Globus pallidus (tissue), 1 donor: ENCODE measurements at regions not wholly inside any gene's neighbourhood (a gene's known extent, or its start where the extent isn't known, plus 50 kb on each side); places are given as distances from the start of the nearest gene placed in this dataset.
A peak's percentile ranks its signal among the peaks of the same experiment; 100 is the strongest.
"Not testable (repeated sequence)": the region's sequence is repeated elsewhere in the genome, so short reads cannot be mapped to it uniquely, and the experiment has no call there.

Experiments used
- DNase-seq: peaks from one replicate; pipeline ENCODE4 v3.0.0-alpha.2; 2015; ENCODE audit warnings: low spot score

DNA sequence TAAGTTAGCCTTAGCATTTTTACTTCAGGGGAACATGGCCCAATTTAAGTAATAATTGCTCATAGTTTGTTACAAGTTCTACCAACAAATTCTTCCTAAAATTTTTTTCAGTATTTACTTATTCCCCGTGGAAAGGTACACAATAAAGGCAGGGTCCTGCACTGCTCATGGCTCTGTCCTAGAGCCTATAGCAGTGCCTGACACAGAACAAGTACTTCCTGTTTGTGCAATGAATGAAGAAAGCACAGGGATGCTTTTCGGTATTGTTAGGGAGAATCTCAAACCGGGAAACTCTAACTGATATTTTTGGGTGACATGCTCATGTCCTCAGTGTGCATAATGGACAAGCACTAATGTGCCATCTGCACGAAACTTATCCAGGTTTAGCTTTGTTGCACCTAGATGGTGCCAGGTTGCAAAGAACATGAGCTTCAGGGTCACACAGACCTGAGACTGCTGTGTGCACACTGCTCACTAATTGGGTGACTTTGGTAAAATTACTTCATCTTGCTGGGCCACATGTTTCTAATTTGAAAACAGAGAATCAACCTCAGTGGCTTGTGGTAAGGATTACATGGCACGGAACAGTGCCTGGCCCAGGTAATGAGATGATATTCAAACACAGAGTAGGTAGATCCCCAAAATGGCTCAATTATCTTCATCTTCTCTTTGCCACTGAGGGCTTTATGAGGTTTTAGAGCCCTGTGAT is 175.8 kb upstream of the NPY2R start:
- no peak for DNase-seq

DNA sequence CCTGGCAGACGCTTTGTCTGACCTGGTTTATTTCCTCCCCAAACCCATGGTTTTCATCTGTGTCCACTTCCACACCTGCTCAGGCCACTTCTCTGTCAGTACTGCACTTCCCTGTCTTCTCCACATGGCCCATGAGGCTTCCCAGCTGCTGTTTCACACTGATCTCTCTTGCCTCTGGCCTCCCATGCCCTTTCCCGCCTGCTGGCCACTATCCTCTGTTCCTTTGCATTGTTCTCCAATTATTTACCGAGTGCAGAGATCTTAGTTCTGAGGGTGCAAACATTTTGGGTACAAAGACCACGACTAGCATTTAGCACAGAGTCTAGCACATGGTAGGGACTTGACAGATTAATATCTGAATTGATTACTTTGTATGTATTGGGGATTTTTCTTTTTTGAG is 174.8 kb upstream of the NPY2R start:
- no peak for DNase-seq

DNA sequence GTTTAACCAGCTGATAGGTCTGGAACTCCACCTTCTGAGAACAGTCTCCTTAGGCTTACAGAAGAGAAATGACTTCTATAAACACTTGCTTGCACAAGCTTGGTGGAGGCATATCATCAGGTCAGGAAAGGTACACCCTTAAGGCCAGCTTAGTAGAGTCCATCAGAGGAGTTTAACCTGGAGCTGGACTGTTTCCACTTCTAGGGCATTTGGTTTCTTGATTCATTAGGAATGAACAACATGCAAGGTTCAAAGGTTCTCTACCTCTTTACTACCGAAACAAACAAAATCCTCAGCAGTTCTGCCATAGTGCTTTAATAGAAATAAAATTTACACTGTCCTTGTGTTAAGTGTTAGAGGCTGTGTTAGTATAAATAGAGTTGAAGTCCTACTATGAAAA is 171.4 kb upstream of the NPY2R start:
- no peak for DNase-seq

DNA sequence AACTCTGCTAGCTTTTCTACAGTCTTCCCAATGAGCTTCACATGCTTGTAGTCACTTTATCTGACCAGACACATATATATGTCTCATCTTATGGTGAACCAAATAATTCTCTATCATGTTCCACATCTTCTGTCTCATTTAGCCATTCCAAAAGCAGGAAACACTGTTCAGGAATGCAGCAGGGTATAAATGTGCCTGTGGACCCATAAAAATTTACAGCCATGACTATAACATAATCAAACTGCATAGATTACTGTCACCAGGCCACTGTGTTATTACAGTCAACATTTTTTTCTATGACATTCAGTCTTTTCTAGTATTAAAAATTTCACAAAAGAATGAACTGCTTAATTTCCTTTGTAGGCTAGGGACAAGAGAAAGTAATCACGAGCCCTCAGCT is 170.0 kb upstream of the NPY2R start:
- DNase-seq = no peak

DNA sequence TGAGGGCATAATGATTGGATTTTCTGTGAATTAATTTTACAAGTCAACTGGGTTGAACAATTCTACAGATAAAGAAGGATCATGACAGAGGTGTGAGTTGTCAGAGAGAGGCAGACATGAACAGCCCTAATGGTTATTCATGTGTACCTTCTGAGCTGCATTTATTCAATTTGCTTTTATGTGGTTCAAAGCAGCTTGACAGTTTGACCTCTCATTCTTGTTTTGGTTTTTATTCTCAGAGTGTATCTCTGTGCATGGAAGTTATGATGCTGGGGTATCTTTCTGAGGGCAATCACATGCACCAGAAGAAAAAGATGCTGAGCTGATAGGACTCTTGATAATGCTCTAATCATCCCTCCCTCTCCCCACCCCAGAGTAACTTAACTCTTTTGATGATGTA is 169.3 kb upstream of the NPY2R start:
- no peak for DNase-seq

DNA sequence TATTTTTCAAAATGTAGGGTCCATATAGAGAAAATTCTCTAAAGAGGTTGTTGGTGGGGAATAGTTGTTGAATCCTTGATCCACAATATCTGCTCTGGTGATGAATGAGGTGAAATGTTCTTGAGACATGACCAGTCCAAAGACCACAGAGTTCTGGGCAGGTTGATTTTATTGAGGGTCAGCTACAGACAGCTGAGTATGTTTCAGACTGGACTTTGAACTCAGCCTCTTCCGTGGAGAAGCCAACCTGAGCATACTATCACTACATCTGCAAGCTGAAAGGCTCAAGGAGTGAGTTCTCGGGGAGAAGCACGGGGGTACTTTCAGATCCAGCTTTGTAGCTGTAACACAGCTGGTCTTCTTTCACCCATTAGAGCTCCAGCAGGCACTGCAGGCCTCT is 168.4 kb upstream of the NPY2R start:
- no peak for DNase-seq

DNA sequence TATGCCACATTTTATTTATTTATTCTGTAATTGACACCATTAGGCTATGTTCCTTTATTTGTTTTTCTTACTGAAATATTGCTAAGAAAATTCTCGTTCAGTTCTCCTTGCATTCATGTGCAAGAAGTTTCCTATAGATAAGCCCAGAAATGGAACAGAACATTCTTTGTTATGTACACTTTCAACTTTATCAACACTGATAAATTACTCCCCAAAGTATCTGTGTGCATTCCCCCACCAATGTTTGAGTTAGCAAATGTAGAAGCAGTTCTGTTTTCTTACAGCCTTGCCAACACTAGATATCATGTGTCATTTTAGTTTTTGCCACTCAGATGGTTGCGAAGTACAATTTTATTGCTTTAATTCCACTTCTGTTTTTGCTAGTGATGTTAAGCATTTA is 166.4 kb upstream of the NPY2R start:
- no peak for DNase-seq

DNA sequence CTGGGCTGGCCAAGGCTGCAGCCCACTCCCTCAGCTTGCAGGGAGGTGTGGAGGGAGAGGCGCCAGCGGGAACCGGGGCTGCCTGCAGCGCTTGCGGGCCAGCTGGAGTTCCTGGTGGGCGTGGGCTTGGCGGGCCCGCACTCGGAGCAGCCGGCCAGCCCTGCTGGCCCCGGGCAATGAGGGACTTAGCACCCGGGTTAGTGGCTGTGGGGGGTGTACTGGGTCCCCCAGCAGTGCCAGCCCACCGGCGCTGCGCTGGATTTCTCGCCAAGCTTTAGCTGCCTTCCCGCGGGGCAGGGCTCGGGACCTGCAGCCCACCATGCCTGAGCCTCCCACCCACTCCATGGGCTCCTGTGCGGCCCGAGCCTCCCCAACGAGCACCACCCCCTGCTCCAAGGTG is 164.2 kb upstream of the NPY2R start:
- DNase-seq = not testable (repeated sequence)

DNA sequence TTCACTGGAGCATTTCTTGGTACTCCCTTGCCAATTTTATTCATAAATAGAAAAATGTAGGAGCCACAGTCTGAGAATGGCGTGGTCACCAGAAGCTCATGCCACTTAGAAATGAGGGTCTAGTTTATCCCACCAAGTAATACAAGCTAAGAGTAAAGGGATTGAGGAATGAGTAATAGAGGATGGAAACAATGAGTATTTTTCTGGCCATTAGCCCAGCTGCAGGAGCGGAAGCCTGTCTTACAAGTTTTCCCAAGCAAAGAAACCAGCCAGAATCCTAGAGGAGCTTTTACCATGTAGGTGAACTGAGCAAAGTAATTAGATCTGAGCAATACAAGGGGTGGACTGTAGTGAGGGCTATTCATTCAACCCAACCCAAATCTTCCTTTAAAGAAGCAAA is 160.7 kb upstream of the NPY2R start:
- DNase-seq = no peak

DNA sequence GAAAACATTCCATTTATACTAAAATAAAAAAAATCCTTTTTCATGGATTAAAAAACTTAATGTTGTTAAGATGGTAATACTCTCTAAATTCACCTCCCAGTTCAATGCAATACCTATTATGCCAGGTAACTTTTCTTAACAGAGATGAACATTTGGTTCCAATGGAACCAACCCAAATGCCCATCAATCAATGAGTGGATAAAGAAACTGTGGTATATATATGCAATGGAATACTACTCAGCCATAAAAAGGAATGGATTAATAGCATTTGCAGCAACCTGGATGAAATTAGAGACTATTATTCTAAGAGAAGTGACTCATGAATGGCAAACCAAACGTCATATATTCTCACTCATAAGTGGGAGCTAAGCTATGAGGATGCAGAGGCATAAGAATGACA is 154.4 kb upstream of the NPY2R start:
- DNase-seq = not testable (repeated sequence)

DNA sequence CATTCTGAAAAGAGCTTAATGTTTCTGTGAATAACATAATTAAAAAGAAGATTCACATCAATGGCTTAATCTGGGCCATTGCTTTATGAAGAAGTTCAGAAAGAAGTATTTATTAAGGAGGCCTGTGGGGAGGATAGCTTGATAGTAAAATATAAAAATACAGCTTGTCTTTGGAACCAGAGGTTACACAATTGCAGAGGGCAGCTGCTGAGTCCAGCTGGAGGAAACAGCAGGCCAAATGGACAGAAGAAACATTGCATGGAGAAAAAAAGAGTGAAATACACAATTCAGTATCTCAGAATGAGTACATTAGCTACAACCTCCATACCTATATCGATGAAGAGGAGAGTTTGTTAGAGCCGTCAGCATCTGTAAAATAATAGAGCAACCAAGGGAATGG is 148.0 kb upstream of the NPY2R start:
- DNase-seq = no peak

DNA sequence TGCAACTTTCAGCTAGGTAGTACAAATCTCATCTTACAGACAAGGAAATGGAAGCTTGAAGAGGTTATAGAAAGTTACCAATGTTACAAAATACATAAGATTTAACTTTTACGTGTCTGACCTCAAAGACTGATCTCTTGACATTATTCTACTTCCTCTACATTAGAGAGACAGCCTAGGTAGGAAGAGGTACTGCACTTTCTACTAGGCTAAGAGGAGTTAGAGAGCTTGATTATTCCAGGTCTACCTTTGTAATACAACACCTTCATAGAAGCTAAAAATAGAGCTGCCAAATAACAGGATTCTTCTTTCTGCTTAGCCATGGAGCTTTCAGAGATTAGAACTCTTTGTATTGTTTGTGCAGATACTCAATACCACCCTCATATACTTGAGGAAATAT is 147.6 kb upstream of the NPY2R start:
- no peak for DNase-seq

DNA sequence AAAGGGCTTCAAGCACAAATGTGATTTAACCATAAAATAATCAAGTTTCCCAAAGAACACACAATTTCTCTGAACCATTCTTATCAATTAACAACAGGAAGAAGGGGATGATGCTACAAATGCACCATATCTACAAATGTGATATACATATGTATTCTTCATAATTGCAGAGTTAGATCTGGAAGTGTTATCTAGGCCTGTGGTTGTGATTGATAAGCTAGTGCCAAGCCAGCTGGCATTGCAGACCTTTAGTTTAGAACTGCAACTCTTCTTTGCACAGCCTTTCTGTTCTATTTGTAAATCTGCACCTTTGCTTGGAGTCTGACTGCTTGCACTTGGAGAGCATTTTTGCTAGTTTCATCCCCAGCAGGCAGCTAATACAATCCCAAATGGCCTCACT is 145.5 kb upstream of the NPY2R start:
- no peak for DNase-seq

DNA sequence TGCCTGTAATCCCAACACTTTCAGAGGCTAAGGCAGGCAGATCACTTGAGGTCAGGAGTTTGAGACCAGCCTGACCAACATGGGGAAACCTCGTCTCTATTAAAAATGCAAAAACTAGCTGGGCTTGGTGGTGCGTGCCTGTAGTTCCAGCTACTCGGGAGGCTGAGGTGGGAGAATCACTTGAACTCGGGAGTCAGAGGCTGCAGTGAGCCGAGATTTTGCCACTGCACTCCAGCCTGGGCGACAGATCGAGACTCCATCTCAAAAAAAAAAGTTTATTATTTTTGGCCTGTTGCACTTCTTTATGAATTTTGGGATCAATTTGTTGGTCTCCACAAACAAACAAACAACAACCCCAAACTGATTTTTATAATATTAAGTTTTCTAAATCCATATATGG is 143.5 kb upstream of the NPY2R start:
- DNase-seq = not testable (repeated sequence)

DNA sequence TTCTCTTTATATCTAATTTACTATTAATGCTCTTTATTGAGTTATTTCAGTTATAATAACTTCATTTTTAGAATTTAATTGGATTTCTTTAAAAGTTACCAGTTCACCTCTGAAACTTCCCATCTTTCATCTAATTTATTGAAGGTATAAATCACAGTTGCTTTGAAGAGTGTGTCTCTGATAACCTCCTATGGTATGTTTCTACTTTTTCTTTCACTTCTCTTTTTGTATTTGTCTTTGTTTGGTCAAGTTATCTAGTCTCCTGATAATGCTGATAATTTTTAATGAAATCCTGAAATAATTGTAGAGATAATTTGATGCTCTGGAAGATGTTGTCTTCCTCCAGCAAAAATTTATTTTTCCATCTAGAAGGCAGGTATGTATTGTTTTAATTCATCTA is 141.6 kb upstream of the NPY2R start:
- no peak for DNase-seq

DNA sequence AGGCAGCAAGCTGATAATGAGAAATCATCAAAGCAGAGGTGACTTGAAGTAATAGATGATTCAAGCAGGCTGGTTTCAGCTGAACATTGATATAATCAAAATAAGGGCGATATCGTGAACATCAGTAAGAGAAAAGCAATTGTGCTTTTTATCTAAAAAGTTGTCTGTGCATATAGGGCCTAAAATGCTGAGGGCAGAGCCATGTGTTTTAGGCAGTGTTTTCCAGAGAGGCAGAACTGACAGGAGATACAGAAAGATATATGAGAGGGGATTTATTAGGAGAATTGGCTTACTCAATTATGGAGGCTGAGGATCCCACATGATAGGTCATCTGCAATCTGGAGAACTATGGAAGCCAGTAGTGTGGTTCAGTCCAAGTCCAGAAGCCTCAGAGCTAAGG is 136.5 kb upstream of the NPY2R start:
- no peak for DNase-seq

DNA sequence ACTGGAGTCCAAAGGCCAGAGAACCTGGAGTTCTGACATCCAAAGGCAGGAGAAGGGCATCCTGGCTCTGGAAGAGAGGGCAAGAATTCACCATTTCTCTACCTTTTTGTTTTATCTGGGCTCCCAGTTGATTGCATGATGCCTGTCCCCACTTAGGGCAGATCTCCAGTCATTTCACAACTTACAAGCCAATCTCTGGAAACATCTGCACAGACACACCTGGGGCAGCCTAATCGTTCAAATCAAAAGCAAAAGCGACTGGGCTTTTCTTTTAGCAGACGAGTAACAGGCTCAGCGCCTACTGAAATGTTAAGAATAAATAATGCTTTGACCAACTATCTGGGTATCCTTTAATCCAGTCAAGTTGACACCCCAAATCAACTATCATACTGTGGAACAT is 136.0 kb upstream of the NPY2R start:
- DNase-seq = no peak

DNA sequence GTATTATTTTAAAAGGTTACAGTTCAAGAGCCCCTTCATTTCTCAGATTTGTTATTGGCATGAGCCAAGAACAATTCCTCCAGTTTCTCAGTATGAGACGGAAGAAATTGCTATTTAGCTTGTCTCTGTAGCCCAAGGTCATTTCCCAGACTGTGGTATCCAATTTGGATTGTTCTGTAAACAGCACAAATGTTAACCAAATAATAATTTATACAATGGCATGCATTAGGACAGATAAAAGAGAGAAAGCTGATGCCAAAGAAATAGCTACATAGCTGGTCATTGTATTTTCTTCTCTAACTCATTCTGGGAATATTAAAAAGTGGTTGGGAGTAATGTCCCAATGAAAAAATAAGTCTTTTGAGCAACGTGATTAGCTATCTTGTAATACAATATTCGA is 134.6 kb upstream of the NPY2R start:
- no peak for DNase-seq

DNA sequence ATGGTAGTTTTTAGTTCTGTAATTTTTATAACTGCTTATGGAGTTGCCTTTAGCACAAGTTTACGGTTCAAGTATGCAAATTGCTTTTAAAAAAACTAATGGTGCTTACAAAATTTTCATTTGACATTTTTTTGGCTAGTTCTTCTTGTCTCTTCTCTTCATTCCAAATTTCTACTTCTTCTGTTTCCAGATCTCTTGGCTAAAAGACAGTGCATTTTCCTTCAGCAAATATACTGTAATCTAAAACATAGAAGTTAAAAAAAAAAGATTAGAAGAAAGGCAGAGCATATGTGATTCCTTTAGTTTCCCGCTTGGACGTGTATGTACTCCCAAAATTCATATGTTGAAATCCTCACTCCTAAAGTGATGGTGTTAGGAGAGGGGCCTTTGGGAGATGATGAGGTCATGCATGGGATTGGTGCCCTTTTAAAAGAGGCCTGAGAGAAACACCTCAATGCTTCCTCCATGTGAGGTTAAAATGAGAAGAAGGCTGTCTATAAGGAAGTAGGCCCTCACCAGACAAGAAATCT is 132.1 kb upstream of the NPY2R start:
- no peak for DNase-seq

DNA sequence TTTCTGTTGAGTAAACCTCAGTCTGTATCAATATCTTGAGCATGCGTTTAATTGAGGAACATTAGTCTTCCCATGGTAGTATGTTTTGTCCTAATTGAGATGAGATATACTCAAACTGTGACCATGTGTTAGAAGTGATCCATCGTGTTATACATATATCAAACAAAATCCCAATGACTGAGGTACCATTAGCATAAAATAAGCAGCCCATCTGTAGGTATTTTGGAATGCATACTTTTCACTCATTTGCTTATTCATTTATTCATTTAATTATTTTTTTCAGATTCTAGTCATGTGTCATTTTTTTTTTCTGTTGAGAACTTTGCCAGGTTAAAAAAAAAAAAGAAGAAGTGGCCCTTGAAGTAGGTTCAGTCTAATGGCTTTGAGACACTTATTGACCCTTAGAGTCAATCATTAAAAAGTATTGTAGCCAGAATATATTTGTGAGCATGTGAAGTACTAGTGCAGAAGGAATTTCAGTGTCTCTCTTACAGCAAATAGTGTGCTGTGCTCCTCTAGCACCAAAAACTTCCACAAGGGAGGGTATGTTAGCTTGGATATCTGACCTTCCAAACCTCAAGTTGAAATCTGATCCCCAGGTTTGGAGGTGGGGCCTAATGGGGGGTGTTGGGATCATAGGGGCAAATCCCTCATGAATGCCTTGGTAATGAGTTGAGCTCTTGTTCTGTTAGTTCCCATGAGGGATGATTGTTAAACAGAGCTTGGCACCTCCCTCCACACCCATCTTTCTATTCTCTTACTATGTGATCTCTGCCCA is 130.8 kb upstream of the NPY2R start:
- DNase-seq = no peak

DNA sequence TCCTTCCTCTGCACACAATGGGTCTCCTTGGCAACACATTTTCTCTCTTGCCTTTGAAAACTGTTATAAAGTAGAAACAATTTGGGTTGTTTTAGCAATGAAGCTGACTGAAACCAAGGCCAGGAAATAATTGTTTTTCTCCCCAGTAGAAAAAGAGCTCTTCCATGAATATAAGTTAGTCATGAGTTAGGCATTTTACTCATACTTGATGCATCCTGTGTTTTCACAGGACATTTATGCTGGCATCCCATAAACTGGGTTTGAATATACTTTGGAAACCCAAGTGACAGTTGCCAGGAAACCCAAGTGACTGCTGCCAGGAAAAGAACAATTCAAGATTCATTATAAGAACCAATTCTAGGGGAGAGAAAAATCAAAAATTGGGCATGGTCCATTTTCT is 128.6 kb upstream of the NPY2R start:
- peak; percentile 5 for DNase-seq

DNA sequence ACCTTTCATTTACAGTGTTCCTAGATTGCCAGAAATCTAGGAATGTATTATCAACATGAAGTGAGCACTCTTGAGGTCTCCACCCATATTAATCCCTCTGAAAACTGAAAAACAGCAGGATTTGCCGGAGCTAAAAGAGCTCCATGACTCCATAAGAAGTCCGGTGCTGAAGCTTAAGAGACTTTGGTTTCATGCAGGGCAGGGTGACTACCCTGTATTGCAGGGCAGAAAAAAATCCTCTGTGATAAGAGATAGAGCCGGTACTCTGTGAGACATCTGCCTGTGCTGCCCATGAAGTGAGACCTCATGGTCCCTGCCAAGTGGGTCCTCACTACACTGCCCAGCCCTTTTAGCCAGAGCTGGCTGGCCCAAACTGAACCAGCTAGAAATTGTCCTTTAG is 127.2 kb upstream of the NPY2R start:
- no peak for DNase-seq

DNA sequence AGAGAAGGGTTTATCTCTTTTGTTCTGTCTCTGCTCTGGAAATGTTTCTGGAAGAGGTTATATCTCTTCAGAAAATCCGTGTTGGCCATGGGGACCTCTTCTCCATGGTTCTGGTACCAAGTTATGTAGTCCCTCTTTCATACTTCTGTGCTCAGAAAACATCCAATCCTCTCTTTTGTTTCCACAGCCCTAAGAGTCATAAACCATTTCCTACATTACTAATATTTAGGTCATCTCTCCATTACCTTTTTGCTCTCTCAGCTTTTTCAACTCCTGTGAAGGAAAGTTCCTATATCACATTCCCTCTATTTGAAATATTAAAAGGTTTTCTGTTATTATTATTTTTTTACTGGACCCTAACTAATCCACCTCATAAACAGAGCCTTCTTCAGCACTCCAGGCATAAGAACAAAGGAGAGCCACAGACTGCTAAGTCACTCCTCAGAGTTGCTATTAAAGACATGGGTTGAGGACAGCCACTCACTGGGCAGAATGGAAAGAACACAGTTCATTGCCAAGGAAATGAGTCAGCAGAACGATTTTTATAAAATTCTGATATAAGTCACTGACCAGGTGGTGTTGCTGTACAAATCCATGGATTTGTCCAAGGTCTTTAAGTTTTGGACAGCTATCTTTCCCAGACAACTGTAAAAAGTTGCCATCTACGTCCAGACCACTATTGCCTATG is 122.4 kb upstream of the NPY2R start:
- no peak for DNase-seq
